Smooth muscle cell (in vitro differentiated cells): ENCODE measurements at regions not wholly inside any gene's neighbourhood (a gene's known extent, or its start where the extent isn't known, plus 50 kb on each side); places are given as distances from the start of the nearest gene placed in this dataset.

Experiments used
- DNase-seq: peaks from one replicate; lab custom pipeline; 2025; ENCODE audit not compliant: unreplicated experiment; lab: John Stamatoyannopoulos, UW
- H2AFZ ChIP-seq: fragments of 200-600 bp; sonication (generic); 2 replicates; pipeline ENCODE4 v1.6.0; 2016; ENCODE audit warnings: antibody characterized with exemption, low read depth, mild to moderate bottlenecking
- H3F3A ChIP-seq: fragments of 200-600 bp; sonication (generic); 2 replicates; pipeline ENCODE4 v1.6.0; 2017; ENCODE audit warnings: antibody characterized with exemption, low read depth
- H3K27ac ChIP-seq: fragments of 200-600 bp; sonication (generic); 2 replicates; pipeline ENCODE4 v1.5.1; 2016; ENCODE audit warnings: low read depth, mild to moderate bottlenecking
- H3K27me3 ChIP-seq: fragments of 200-600 bp; sonication (generic); 2 replicates; pipeline ENCODE4 v1.6.1; 2016; ENCODE audit warnings: low read depth, mild to moderate bottlenecking
- H3K36me3 ChIP-seq: fragments of 200-600 bp; sonication (generic); 2 replicates; pipeline ENCODE4 v1.5.1; 2016; ENCODE audit warnings: low read depth
- H3K4me1 ChIP-seq: fragments of 200-600 bp; sonication (generic); 2 replicates; pipeline ENCODE4 v1.5.1; 2016; ENCODE audit warnings: low read depth
- H3K4me2 ChIP-seq: fragments of 200-600 bp; sonication (generic); 2 replicates; pipeline ENCODE4 v1.6.0; 2016; ENCODE audit warnings: mild to moderate bottlenecking
- H3K4me3 ChIP-seq: fragments of 200-600 bp; sonication (generic); 2 replicates; pipeline ENCODE4 v1.5.1; 2016; ENCODE audit warnings: mild to moderate bottlenecking
- H3K79me2 ChIP-seq: fragments of 200-600 bp; sonication (generic); 2 replicates; pipeline ENCODE4 v1.6.0; 2016; ENCODE audit warnings: low read depth, mild to moderate bottlenecking
- H3K9ac ChIP-seq: fragments of 200-600 bp; sonication (generic); 2 replicates; pipeline ENCODE4 v1.6.0; 2016; ENCODE audit warnings: low read depth
- H3K9me3 ChIP-seq: fragments of 200-600 bp; sonication (generic); replicated peaks from 2 replicates; pipeline ENCODE4 v1.5.1; 2016; ENCODE audit warnings: low read depth
- H4K20me1 ChIP-seq: fragments of 200-600 bp; sonication (generic); 2 replicates; pipeline ENCODE4 v1.6.0; 2016; ENCODE audit warnings: low read depth
- CTCF ChIP-seq: fragments of 200-600 bp; sonication (generic); IDR thresholded peaks from 2 replicates; pipeline ENCODE4 v1.5.1; 2017; ENCODE audit warnings: borderline replicate concordance, mild to moderate bottlenecking, antibody characterized with exemption; ENCODE audit not compliant: insufficient read depth, poor library complexity, severe bottlenecking
- WGBS: methylation state at CpG from one replicate; pipeline ENCODE4 v1.1.7; 2016; ENCODE audit warnings: low lambda C conversion rate; 5-methylcytosine and 5-hydroxymethylcytosine counted together

GRCh38 chr2:150850641-150851040, 363.2 kb upstream of the RND3 start:
- Histone ChIP-seq H3K27ac (no peak overlapping the region), H3K4me2 (no peak overlapping the region), H3K9ac (no peak overlapping the region), H2AFZ (no peak overlapping the region), H3K9me3 (no peaks in the 10 kb centered on the region), H3K4me3 (no peak overlapping the region), H3K27me3 (no peaks in the 10 kb centered on the region), H3K36me3 (no peaks in the 10 kb centered on the region), H3F3A (no peaks in the 10 kb centered on the region), H4K20me1 (no peaks in the 10 kb centered on the region), H3K4me1 (peaks cover 21% of the 10 kb centered on the region), H3K79me2 (no peaks in the 10 kb centered on the region)
- no peak for TF ChIP-seq CTCF
- no peak for DNase-seq

- Histone ChIP-seq H3F3A (no peaks in the 10 kb centered on the region), H3K79me2 (no peaks in the 10 kb centered on the region), H2AFZ (no peak overlapping the region), H3K4me2 (no peak overlapping the region), H3K27me3 (no peaks in the 10 kb centered on the region), H4K20me1 (no peaks in the 10 kb centered on the region), H3K36me3 (no peaks in the 10 kb centered on the region), H3K9ac (no peak overlapping the region), H3K4me3 (no peak overlapping the region), H3K27ac (no peak overlapping the region), H3K9me3 (no peaks in the 10 kb centered on the region), H3K4me1 (peaks cover 17% of the 10 kb centered on the region)
- no peak for DNase-seq
- WGBS: 70% methylated on average over 3 of the region's 3 CpGs
- no peak for TF ChIP-seq CTCF
These were observed 360.1 kb upstream of the RND3 start for GRCh38 chr2:150847578-150847977.

GRCh38 chr2:150846691-150847090, 359.2 kb upstream of the RND3 start:
- peak overlapping the region; percentile 58 for H3K4me2 ChIP-seq
- H3K79me2 ChIP-seq: no peaks in the 10 kb centered on the region
- 50% methylated on average over 1 of the region's 1 CpG for WGBS
- H2AFZ ChIP-seq: peak overlapping the region; percentile 13
- no peak for TF ChIP-seq CTCF
- no peak overlapping the region for H3K27ac ChIP-seq
- no peak for DNase-seq
- H3K9ac ChIP-seq: no peak overlapping the region
- H3K4me1 ChIP-seq: peaks cover 17% of the 10 kb centered on the region
- H3K36me3 ChIP-seq: no peaks in the 10 kb centered on the region
- H3K9me3 ChIP-seq: no peaks in the 10 kb centered on the region
- H4K20me1 ChIP-seq: no peaks in the 10 kb centered on the region
- no peak overlapping the region for H3K4me3 ChIP-seq
- no peaks in the 10 kb centered on the region for H3F3A ChIP-seq
- H3K27me3 ChIP-seq: no peaks in the 10 kb centered on the region

GRCh38 chr2:150832686-150833085, 345.2 kb upstream of the RND3 start:
- DNase-seq: no peak
- no peaks in the 10 kb centered on the region for H4K20me1 ChIP-seq
- TF ChIP-seq CTCF: no peak
- WGBS: 96% methylated on average over 2 of the region's 2 CpGs
- no peaks in the 10 kb centered on the region for H3F3A ChIP-seq
- no peaks in the 10 kb centered on the region for H3K36me3 ChIP-seq
- no peaks in the 10 kb centered on the region for H3K9me3 ChIP-seq
- no peak overlapping the region for H2AFZ ChIP-seq
- no peak overlapping the region for H3K27ac ChIP-seq
- no peaks in the 10 kb centered on the region for H3K4me1 ChIP-seq
- H3K4me2 ChIP-seq: no peak overlapping the region
- no peak overlapping the region for H3K9ac ChIP-seq
- H3K27me3 ChIP-seq: no peaks in the 10 kb centered on the region
- no peak overlapping the region for H3K4me3 ChIP-seq
- H3K79me2 ChIP-seq: no peaks in the 10 kb centered on the region
